HCT116 (cell line): ENCODE measurements at regions not wholly inside any gene's neighbourhood (a gene's known extent, or its start where the extent isn't known, plus 50 kb on each side); places are given as distances from the start of the nearest gene placed in this dataset.

Experiments
- ATAC-seq: fragments of 200-7000 bp; cut with Tn5 transposase; 2 replicates; pipeline ENCODE4 v1.9.1; 2020; ENCODE audit warnings: mild to moderate bottlenecking, moderate library complexity
- BruUV-seq: library from RNA; stranded (reverse); fragments of 400-500 nt; replicated peaks from 2 replicates; lab custom pipeline; 2021; lab: Mats Ljungman, UMichigan
- CTCF ChIA-PET: fragments of 300-600 bp; sonication (Branson Sonifier 250); formaldehyde crosslinking; loops from one replicate; lab custom pipeline; 2021; ENCODE audit warnings: antibody characterized with exemption; lab: Charles Lee
- POLR2A ChIA-PET: fragments of 300-600, 350-600 bp; sonication (Branson Sonifier 250); formaldehyde crosslinking; loops from one replicate; lab custom pipeline; 2021; ENCODE audit warnings: antibody characterized with exemption; lab: Charles Lee
- RAD21 ChIA-PET, 2 experiments: fragments of 300-600 bp; sonication (Branson Sonifier 250); formaldehyde crosslinking; loops; one replicate each; lab custom pipeline; 2023; ENCODE audit warnings: low total read pairs in 2 of 2; ENCODE audit not compliant: uncharacterized antibody in 2 of 2, unreplicated experiment in 2 of 2, low non-redundant PET in 1 of 2; lab: Charles Lee
- DNase-seq: peaks from one replicate; pipeline ENCODE4 v3.0.0-alpha.2; 2010; ENCODE audit warnings: low read depth, low spot score
- H2AFZ ChIP-seq: fragments of 200-600 bp; shearing (Covaris generic), sonication (generic); 2 replicates; pipeline ENCODE4 v1.6.1; 2017; ENCODE audit warnings: low read depth, mixed run types, mixed read lengths, antibody characterized with exemption, low read length; ENCODE audit not compliant: poor library complexity, severe bottlenecking
- H3K27ac ChIP-seq: 2 replicates; pipeline ENCODE4 v1.5.1; 2012; ENCODE audit warnings: low read depth, low read length
- H3K27me3 ChIP-seq: fragments of 200-600 bp; sonication (generic); 2 replicates; pipeline ENCODE4 v1.6.1; 2016; ENCODE audit warnings: mixed run types, low read length, mixed read lengths; ENCODE audit not compliant: insufficient read depth
- H3K36me3 ChIP-seq, 2 experiments: fragments of 200-500 bp in 1 of 2; fragments of 200-600 bp in 1 of 2; sonication (Bioruptor generic) in 1 of 2; sonication (generic) in 1 of 2; 2 replicates each; pipeline versions ENCODE4 v1.5.1 to v1.6.1; 2014 to 2016; ENCODE audit warnings: low read length in 2 of 2, inconsistent platforms in 1 of 2, mixed read lengths in 1 of 2, mixed run types in 1 of 2; ENCODE audit not compliant: insufficient read depth in 2 of 2, control insufficient read depth in 1 of 2
- H3K4me1 ChIP-seq, 2 experiments: fragments of 200-600 bp in 1 of 2; sonication (generic) in 1 of 2; 2 replicates each; pipeline versions ENCODE4 v1.5.1 to v1.6.1; 2012 to 2017; ENCODE audit warnings: low read length in 2 of 2, inconsistent platforms in 1 of 2, mild to moderate bottlenecking in 1 of 2, mixed read lengths in 1 of 2, mixed run types in 1 of 2, moderate library complexity in 1 of 2; ENCODE audit not compliant: insufficient read depth in 2 of 2, control insufficient read depth in 1 of 2
- H3K4me2 ChIP-seq: fragments of 200-600 bp; sonication (generic); 2 replicates; pipeline ENCODE4 v1.6.1; 2017; ENCODE audit warnings: mixed run types, low read length, mixed read lengths
- H3K4me3 ChIP-seq, 2 experiments: fragments of 200-600 bp in 1 of 2; sonication (generic) in 1 of 2; replicated peaks in 1 of 2; 2 replicates each; pipeline ENCODE4 v1.5.1; 2011 to 2016; ENCODE audit warnings: low read length in 2 of 2, control low read depth in 1 of 2, low read depth in 1 of 2, mild to moderate bottlenecking in 1 of 2, mixed read lengths in 1 of 2, mixed run types in 1 of 2
- H3K79me2 ChIP-seq: fragments of 200-600 bp; sonication (generic); 2 replicates; pipeline ENCODE4 v1.6.1; 2017; ENCODE audit warnings: mild to moderate bottlenecking, mixed run types, low read length, moderate library complexity, mixed read lengths; ENCODE audit not compliant: insufficient read depth
- H3K9ac ChIP-seq: fragments of 200-600 bp; sonication (generic); 2 replicates; pipeline ENCODE4 v1.6.1; 2016; ENCODE audit warnings: low read length, mixed read lengths
- H3K9me2 ChIP-seq: fragments of 200-600 bp; sonication (generic), shearing (Covaris generic); 2 replicates; pipeline ENCODE4 v1.6.1; 2017; ENCODE audit warnings: mixed run types, mild to moderate bottlenecking, moderate library complexity; ENCODE audit not compliant: insufficient read depth
- H3K9me3 ChIP-seq, 2 experiments: fragments of 200-500 bp in 1 of 2; fragments of 200-600 bp in 1 of 2; sonication (Bioruptor generic) in 1 of 2; sonication (generic) in 1 of 2; 2 replicates each; pipeline ENCODE4 v1.6.1; 2014 to 2017; ENCODE audit warnings: low read length in 2 of 2, mixed read lengths in 2 of 2, inconsistent platforms in 1 of 2, low read depth in 1 of 2, mild to moderate bottlenecking in 1 of 2, mixed run types in 1 of 2, moderate library complexity in 1 of 2; ENCODE audit not compliant: control insufficient read depth in 1 of 2, insufficient read depth in 1 of 2
- H4K20me1 ChIP-seq: fragments of 200-600 bp; sonication (generic), shearing (Covaris generic); 2 replicates; pipeline ENCODE4 v1.6.1; 2017; ENCODE audit warnings: mixed run types, mild to moderate bottlenecking, moderate library complexity; ENCODE audit not compliant: insufficient read depth
- ELF1 ChIP-seq: IDR thresholded peaks from 2 replicates; pipeline ENCODE4 v1.6.1; 2012; ENCODE audit warnings: low read depth, borderline replicate concordance
- EZH2 ChIP-seq: fragments of 200-600 bp; sonication (generic); IDR thresholded peaks from 2 replicates; pipeline ENCODE4 v1.6.1; 2017; ENCODE audit warnings: antibody characterized with exemption, mixed run types
- POLR2A ChIP-seq: IDR thresholded peaks from 2 replicates; pipeline ENCODE4 v1.7.0; 2011; ENCODE audit warnings: borderline replicate concordance; ENCODE audit not compliant: insufficient read depth, insufficient read length; ENCODE audit errors: extremely low read depth
- POLR2AphosphoS5 ChIP-seq: IDR thresholded peaks from 2 replicates; pipeline ENCODE4 v1.6.1; 2011; ENCODE audit warnings: mild to moderate bottlenecking, low read depth, low read length, moderate library complexity
- SP1 ChIP-seq: IDR thresholded peaks from 2 replicates; pipeline ENCODE4 v1.6.1; 2012; ENCODE audit warnings: low read depth
- SRF ChIP-seq: IDR thresholded peaks from 2 replicates; pipeline ENCODE4 v1.6.1; 2012; ENCODE audit warnings: low read depth
- ZBTB33 ChIP-seq: IDR thresholded peaks from 2 replicates; pipeline ENCODE4 v1.6.1; 2011; ENCODE audit warnings: mild to moderate bottlenecking, low read length, moderate library complexity; ENCODE audit not compliant: insufficient replicate concordance; ENCODE audit errors: extremely low read depth
- ZFX ChIP-seq: fragments of 450-650 bp; IDR thresholded peaks from 2 replicates; pipeline ENCODE4 v1.6.1; 2017
- ZNF274 ChIP-seq: fragments of 200-500 bp; sonication (Bioruptor generic); IDR thresholded peaks from 2 replicates; pipeline ENCODE4 v1.6.1; 2014; ENCODE audit warnings: mild to moderate bottlenecking, low read depth, low read length, inconsistent platforms
- intact Hi-C: fragments of 100-400 bp; cut with micrococcal nuclease; formaldehyde crosslinking; loops from 2 replicates; pipeline ENCODE4 v1.10.0; 2022

- no peaks in the 10 kb centered on the region for H3K27me3 ChIP-seq
- TF ChIP-seq SRF (no peak), ZFX (0 out of 2 replicates have a peak, but pooled peaks have one; percentile 30), POLR2AphosphoS5 (no peak)
- ATAC-seq = peak; percentile 16
- intact Hi-C loops = loop anchor here (5.0 kb wide), 1 partner anchor 68 kb away; no protein-coding TSS in a partner anchor
- no peak overlapping the region for H2AFZ ChIP-seq
- H4K20me1 ChIP-seq = no peaks in the 10 kb centered on the region
- CTCF ChIA-PET = no interaction called here
- peak overlapping the region; percentile 44; the same call in 1 of the 2 replicates for H3K27ac ChIP-seq
- POLR2A ChIA-PET = no interaction called here
- no peaks in the 10 kb centered on the region for H3K9me3 ChIP-seq
- no peak for DNase-seq
- peak overlapping the region; percentile 60 for H3K9ac ChIP-seq
- H3K9me2 ChIP-seq = no peaks in the 10 kb centered on the region
- H3K4me1 ChIP-seq = peaks cover 42 to 61% of the 10 kb centered on the region in 2 experiments
- peak overlapping the region; percentile 74 for H3K4me2 ChIP-seq
- RAD21 ChIA-PET = no interaction called here
- no TSS peak for BruUV-seq
- H3K79me2 ChIP-seq = peaks cover 33% of the 10 kb centered on the region
- H3K36me3 ChIP-seq = no peaks in the 10 kb centered on the region
- peak overlapping the region; percentile 36 to 56 for H3K4me3 ChIP-seq
Observed at GRCh38 chr16:85169333-85170065, 57.2 kb upstream of the CIBAR2 start.

GRCh38 chr16:85170066-85170491 lies 57.8 kb upstream of the CIBAR2 start:
- no peak for DNase-seq
- TF ChIP-seq POLR2A (no peak), EZH2 (no peak), ZNF274 (no peak), ZBTB33 (no peak), ELF1 (no peak), SP1 (no peak)
- ATAC-seq = no peak
- ChIA-PET POLR2A (no interaction called here), CTCF (no interaction called here), RAD21 (no interaction called here)
- H3K27me3 ChIP-seq = no peaks in the 10 kb centered on the region
- peaks cover 39% of the 10 kb centered on the region for H3K79me2 ChIP-seq
- H3K4me1 ChIP-seq = peaks cover 48 to 67% of the 10 kb centered on the region in 2 experiments
- no peaks in the 10 kb centered on the region for H3K36me3 ChIP-seq
- H3K4me3 ChIP-seq = peak overlapping the region; percentile 36 to 56; a peak in 3 of 4 replicates
- H3K9me3 ChIP-seq = no peaks in the 10 kb centered on the region
- peak overlapping the region; percentile 60 for H3K9ac ChIP-seq
- peak overlapping the region; percentile 44; the same call in 1 of the 2 replicates for H3K27ac ChIP-seq
- no peak overlapping the region for H2AFZ ChIP-seq
- no peaks in the 10 kb centered on the region for H4K20me1 ChIP-seq
- H3K4me2 ChIP-seq = peak overlapping the region; percentile 74
- BruUV-seq = no TSS peak
- intact Hi-C loops = loop anchor here (5.0 kb wide), 1 partner anchor 67 kb away; no protein-coding TSS in a partner anchor
- no peaks in the 10 kb centered on the region for H3K9me2 ChIP-seq
